ENCODE measurements at regions not wholly inside any gene's neighbourhood (a gene's known extent, or its start where the extent isn't known, plus 50 kb on each side); places are given as distances from the start of the nearest gene placed in this dataset.

DNA sequence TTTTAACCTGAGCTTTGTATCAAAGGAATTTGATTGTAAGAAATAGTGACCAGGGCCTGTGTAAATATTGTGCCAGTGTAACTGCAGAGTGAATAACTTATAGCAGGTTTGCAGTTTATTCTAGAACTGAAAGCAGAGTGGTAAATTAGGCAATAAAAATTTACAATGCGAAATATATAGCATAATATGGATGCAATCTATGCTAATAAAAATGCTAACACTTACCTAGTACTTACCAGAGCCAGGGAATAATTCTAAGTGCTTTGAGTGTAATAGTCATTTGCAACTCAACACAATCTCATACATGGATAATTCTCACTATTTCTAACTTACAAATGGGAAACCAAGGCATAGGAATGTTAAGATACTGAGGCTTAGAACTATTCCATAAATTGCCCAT is 303.4 kb downstream of the ISL1 start:
- TF ChIP-seq, protein P1, sequence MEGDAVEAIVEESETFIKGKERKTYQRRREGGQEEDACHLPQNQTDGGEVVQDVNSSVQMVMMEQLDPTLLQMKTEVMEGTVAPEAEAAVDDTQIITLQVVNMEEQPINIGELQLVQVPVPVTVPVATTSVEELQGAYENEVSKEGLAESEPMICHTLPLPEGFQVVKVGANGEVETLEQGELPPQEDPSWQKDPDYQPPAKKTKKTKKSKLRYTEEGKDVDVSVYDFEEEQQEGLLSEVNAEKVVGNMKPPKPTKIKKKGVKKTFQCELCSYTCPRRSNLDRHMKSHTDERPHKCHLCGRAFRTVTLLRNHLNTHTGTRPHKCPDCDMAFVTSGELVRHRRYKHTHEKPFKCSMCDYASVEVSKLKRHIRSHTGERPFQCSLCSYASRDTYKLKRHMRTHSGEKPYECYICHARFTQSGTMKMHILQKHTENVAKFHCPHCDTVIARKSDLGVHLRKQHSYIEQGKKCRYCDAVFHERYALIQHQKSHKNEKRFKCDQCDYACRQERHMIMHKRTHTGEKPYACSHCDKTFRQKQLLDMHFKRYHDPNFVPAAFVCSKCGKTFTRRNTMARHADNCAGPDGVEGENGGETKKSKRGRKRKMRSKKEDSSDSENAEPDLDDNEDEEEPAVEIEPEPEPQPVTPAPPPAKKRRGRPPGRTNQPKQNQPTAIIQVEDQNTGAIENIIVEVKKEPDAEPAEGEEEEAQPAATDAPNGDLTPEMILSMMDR (IDR thresholded peaks at IDR 0.05): no peak
- no peak for TF ChIP-seq POLR2A (IDR thresholded peaks at IDR 0.05)
- TF ChIP-seq POLR2AphosphoS5 (IDR thresholded peaks at IDR 0.05): no peak
- TF ChIP-seq EP300 (IDR thresholded peaks at IDR 0.05): no peak

All from upper lobe of left lung (tissue), 4 donors.